ENCODE measurements at regions not wholly inside any gene's neighbourhood (a gene's known extent, or its start where the extent isn't known, plus 50 kb on each side); places are given as distances from the start of the nearest gene placed in this dataset.

GRCh38 chr4:29104694-29105093 is 1615.5 kb upstream of the PCDH7 start:
- TF ChIP-seq, protein P1, sequence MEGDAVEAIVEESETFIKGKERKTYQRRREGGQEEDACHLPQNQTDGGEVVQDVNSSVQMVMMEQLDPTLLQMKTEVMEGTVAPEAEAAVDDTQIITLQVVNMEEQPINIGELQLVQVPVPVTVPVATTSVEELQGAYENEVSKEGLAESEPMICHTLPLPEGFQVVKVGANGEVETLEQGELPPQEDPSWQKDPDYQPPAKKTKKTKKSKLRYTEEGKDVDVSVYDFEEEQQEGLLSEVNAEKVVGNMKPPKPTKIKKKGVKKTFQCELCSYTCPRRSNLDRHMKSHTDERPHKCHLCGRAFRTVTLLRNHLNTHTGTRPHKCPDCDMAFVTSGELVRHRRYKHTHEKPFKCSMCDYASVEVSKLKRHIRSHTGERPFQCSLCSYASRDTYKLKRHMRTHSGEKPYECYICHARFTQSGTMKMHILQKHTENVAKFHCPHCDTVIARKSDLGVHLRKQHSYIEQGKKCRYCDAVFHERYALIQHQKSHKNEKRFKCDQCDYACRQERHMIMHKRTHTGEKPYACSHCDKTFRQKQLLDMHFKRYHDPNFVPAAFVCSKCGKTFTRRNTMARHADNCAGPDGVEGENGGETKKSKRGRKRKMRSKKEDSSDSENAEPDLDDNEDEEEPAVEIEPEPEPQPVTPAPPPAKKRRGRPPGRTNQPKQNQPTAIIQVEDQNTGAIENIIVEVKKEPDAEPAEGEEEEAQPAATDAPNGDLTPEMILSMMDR (conservative IDR thresholded peaks at IDR 0.05 in 1 of 2, IDR thresholded peaks at IDR 0.05 in 1 of 2; ENCODE audit: low read depth in 1 of 2, low read length in 2 of 2) = no peak
- TF ChIP-seq EZH2 (IDR thresholded peaks at IDR 0.05; ENCODE audit: low read length, missing control alignments) = no peak

Measured in fibroblast of lung (primary cell).